Embryonic facial prominence (tissue), 1 donor: ENCODE measurements at regions not wholly inside any gene's neighbourhood (a gene's known extent, or its start where the extent isn't known, plus 50 kb on each side); places are given as distances from the start of the nearest gene placed in this dataset.

Experiments
- DNase-seq: peaks from one replicate; pipeline ENCODE4 v3.0.0-alpha.2; 2016; ENCODE audit errors: extremely low spot score

DNA sequence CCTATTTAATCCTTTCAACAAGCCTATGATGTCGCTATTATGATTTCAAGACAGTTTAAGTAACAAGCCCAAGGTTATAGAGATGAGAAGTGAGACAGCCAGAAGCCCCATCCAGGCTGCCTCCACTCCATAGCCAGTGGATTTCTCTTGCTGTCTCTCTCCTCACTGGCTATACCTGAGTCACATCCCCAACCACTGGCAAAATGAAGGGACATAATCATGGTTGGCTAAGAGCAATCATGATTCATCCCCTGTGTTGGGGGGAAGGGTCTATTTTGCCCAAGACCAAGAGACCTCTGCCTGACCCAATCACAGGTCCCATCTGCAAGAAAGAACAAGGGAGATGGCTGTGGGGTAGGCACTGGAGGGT lies 334.9 kb upstream of the GATB start:
- DNase-seq, result no peak

- DNase-seq, result no peak
These were observed 334.3 kb upstream of the GATB start for GRCh38 chr4:152094970-152095700.

DNA sequence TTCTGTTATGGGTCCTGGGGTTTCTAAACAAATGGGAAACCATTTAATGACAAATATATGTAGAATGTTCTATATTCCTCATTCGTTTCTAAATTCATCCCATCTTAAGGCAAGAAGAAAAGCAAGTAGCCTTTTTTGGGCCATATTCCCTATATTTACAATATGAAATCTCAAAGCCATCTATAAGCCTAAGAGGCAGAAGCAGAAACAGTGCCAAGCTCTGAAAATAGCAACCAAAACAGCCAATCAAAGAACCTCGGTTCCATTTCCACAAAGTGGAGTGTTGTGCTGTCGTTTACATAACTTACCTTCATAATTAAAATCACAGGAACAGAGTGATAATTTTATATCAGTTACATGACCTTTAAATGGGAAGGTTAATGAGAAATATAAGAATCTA lies 330.6 kb upstream of the GATB start:
- no peak for DNase-seq

DNA sequence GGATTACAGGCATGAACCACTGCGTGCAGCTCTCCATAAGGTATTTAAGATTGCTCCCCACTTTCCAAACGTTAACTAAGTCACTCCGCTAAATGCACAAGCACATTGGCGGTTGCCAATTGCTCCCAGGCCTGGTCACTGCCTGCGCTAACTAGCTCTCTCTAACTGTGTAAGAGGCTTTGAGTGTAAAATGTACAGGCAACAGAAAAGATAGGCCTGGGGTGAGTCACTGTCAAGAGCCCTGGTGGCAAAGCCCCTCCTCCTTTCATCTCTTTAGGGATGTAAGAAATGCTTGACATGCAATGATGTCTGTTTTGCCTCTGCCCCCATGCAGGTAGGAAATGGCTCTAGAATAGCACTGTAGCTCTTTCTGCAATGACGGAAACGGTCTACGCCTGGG lies 329.7 kb upstream of the GATB start:
- no peak for DNase-seq

DNA sequence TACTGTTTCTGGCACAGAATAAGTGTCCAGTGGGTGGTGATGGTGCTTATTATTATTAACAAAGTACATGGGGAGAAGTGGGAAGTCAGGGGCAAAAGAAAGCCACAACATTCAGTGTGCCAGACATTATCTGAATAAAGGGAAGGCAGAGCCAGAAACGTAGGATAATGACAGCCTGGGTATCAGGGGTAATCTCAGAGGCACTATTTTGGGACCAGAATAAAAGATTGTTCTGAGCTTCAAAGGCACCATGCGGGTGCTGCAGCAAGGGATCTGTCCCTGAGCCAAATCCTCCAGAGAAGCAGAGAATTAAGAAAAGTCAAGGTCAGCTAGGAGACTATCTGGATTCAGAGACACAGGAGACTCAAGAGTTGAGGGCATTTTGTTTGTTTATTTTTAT lies 328.8 kb upstream of the GATB start:
- no peak for DNase-seq

DNA sequence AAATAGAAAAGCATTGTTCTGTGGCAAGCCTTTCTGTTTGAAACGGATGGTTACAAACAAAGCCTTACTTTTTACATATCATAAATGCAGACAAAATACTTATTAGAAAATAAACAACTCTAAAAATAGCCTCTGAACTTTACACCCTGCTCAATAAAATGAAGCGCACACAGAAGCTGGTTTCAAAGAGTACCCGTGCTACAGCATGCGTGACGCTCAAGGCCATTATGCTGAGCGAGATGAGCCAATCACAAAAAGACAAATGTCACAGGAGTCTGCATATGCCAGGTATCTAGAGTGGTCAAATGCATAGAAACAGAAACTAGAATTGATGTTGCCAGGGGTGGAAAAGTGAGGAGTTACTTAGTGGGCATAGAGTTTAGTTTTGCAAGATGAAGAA lies 326.5 kb upstream of the GATB start:
- no peak for DNase-seq

DNA sequence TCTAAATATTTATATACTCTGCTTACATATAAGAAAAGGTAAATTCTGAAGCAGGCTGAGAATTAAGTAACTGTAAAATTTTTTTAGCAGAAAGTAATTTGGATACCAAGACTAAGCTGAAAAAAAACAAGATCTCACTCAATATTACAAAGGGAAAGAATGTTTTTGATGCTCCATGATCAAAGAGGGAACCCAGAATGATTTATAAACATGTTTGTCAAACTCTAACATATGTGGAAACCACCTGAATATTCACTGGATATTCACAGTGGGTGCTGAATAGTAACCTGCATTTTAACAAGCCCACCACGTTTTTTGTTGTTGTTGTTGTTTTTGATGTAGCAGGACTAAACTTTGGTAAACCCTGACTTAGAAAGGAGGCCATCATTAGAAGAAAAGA lies 324.9 kb upstream of the GATB start:
- no peak for DNase-seq

DNA sequence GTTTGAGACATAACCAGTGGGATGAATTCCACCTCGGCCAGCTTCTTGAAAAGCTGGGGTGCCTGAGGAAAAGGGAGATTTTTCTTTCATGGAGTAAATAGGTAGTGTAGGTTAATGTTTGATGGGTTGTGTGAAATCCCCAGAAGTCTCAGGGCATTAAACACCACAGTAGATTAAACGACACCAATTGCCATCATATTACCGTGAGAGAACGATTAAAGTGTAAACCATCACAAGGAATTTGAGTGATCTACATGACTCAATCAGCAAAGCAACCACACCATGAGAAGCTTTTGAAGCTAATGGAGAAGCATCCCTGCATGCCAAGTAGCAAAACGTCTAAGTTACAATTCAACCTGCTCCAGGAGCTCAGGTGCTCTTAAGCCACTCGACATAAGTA lies 322.5 kb upstream of the GATB start:
- no peak for DNase-seq

GRCh38 chr4:152081024-152081423 lies 320.2 kb upstream of the GATB start:
- no peak for DNase-seq

DNA sequence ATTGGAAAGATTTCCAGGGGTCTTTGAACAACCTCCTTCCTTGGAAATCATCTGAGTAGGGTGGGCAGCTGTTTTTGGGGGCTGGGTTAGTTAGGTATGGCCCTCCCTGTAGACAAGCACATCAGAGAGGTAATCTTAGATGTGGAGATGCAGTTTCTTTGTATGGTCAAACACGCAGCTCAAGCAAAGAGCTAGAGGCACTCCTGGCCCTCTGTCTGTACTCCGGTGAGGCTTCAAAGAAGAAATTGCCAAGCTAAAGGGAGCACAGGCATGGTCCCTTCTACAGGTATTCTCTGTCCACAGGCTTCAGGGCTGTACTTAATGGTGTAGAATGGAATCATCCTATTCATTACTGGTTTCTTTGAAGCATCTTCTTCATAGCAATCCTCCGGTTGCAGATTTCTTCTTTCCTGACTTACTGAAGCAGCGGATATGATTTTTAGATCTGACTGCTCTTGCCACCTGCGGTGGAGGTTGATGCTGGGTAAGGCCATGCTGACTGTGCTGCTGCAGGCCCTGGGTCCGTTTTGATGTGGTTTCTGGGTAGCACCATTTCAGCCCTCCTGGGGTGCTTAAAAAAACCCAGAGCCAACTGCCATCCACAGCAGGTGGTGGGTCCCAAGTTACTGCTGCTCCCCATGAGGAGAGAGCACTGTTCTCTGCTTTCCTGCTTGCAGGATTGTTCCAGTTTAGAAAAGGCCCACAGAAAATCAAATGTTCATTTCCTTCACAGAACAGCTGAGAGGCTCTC lies 318.9 kb upstream of the GATB start:
- DNase-seq, result no peak

GRCh38 chr4:152079079-152079478 lies 318.3 kb upstream of the GATB start:
- no peak for DNase-seq

GRCh38 chr4:152077582-152077981 lies 316.8 kb upstream of the GATB start:
- DNase-seq, result no peak

DNA sequence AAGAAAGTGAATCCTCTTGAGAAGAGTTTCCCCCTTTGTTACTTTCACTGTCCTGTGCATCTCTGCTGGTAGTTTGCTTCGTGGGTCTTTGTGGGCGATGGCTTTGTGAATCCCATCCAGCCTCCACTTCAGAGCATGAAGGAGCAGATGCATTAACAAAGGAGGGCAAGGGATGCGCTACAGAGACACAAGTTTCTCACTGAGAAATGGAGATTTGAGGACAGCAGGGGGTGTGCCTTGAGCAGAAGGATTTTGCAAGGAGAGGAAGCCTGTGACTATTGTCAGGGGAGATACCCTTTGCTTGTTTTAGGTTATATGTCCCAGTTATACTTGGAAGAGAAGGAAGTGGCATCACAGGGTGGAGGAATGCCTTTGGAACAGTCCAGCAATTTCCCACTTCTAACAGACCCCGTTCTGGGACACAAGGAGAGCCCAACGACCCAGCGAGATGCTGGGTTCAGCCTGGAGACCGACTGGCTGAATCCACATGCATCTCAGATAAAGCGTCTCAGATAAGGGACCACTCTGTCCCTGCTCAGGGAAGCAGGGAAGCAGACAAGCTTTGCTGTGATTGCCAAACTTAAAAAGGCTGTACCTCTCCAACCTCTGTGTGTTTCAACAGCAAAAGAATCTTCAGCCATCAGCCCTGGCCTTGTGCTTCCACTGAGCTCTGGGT lies 314.6 kb upstream of the GATB start:
- DNase-seq, result no peak

- no peak for DNase-seq
These were observed 313.8 kb upstream of the GATB start for GRCh38 chr4:152074573-152074972.

GRCh38 chr4:152074088-152074437 lies 313.3 kb upstream of the GATB start:
- DNase-seq, result no peak

- DNase-seq, result no peak
These were observed 312.7 kb upstream of the GATB start for GRCh38 chr4:152073351-152074087.

- DNase-seq, result no peak
These were observed 312.1 kb upstream of the GATB start for GRCh38 chr4:152072906-152073305.

- DNase-seq, result no peak
These were observed 311.2 kb upstream of the GATB start for GRCh38 chr4:152072001-152072485.

DNA sequence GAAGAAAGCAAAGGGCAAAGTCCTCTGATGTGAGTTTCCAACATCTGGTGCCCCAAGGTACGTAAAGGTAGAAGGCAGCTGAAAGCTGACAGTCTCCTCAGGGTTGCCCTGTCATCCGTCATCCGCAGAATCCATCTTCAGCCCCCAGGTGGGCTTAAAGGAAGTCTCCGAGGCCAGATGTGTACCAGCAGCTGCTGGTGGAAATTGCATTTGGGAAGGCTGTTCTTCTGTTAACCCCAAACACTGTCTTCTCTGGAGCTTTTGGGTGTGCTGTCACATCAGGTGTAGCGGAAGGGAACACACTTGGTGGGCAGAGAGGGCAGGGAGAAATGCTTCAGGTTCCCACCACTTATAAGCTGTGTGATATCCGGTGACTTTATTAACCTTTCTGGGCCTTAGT lies 310.0 kb upstream of the GATB start:
- DNase-seq, result no peak

- no peak for DNase-seq
These were observed 308.1 kb upstream of the GATB start for GRCh38 chr4:152068866-152069265.

DNA sequence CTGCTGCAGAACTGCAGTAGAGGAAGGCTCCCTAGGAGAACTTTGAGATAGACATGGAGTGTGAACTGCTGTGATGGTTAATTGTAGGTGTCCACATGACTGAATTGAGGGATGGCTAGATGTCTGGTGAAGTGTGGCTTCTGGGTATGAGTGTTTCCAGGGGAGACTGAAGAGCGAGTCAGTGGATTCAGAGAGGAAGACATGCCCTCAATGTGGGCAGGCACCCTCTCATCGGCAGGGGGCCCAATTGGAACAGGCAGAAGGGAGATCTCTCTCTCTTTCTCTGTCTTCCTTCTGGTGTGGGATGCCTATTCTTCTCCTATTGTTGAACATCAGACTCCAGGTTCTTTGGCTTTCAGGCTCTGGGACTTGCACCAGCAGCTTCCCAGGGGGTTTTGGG lies 304.7 kb upstream of the GATB start:
- no peak for DNase-seq

DNA sequence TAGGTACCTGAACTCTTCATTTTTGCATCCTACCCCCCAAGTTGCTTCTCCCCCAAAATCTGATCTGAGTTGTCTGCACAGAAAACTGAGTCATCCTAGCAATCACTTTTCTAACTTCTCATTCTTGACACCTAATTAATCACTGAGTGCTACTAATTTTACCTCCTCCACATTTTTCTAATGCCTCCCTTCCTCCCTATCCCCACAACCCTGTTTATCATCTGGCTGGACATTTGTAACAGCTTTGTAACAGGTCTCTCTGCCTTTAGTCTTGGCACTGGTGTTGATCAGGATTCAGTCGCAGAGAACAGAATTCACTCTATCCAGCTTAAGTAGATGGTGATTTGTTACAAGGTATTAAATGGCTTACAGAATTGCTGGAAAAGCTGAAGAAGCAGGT lies 303.9 kb upstream of the GATB start:
- no peak for DNase-seq
